Activated CD8-positive, alpha-beta T cell treated with anti-CD3 and anti-CD28 coated beads, Interleukin-2, amount 10 ng/mL, durations not matched to agents 7 days and 5 days (primary cell): ENCODE measurements at regions not wholly inside any gene's neighbourhood (a gene's known extent, or its start where the extent isn't known, plus 50 kb on each side); places are given as distances from the start of the nearest gene placed in this dataset.
"Not testable (repeated sequence)": the region's sequence is repeated elsewhere in the genome, so short reads cannot be mapped to it uniquely, and the experiment has no call there.

Experiments
- ATAC-seq: fragments of 150-1000 bp; cut with Tn5 transposase; one replicate; pipeline ENCODE4 v1.10.0; 2021; ENCODE audit warnings: moderate library complexity
- CTCF ChIA-PET: fragments of 350-600 bp; sonication (Branson Sonifier 250); formaldehyde crosslinking; loops from one replicate; lab custom pipeline; 2021; ENCODE audit warnings: antibody characterized with exemption; lab: Charles Lee
- POLR2A ChIA-PET: fragments of 350-600 bp; sonication (Branson Sonifier 250); formaldehyde crosslinking; loops from one replicate; lab custom pipeline; 2021; ENCODE audit warnings: antibody characterized with exemption; lab: Charles Lee
- DNase-seq: peaks from one replicate; pipeline ENCODE4 v3.0.0-alpha.2; 2020
- H3K27ac Mint-ChIP-seq: one replicate; pipeline ENCODE4 v1.8.0; 2021; ENCODE audit warnings: mild to moderate bottlenecking, mixed read lengths
- H3K27me3 Mint-ChIP-seq: one replicate; pipeline ENCODE4 v1.8.0; 2021; ENCODE audit warnings: low read depth, mixed read lengths
- H3K36me3 Mint-ChIP-seq: one replicate; pipeline ENCODE4 v1.8.0; 2021; ENCODE audit warnings: low read depth, mixed read lengths
- H3K4me1 Mint-ChIP-seq: one replicate; pipeline ENCODE4 v1.8.0; 2021; ENCODE audit warnings: low read depth, mixed read lengths
- H3K4me3 Mint-ChIP-seq: one replicate; pipeline ENCODE4 v1.8.0; 2021; ENCODE audit warnings: mild to moderate bottlenecking, mixed read lengths
- H3K9me3 Mint-ChIP-seq: one replicate; pipeline ENCODE4 v1.8.0; 2022; ENCODE audit warnings: mixed read lengths; ENCODE audit not compliant: insufficient read depth

GRCh38 chr6:2581611-2582010 lies 169.1 kb downstream of the MYLK4 start:
- no peaks in the 10 kb centered on the region for H3K36me3 Mint-ChIP-seq
- ATAC-seq = no peak
- H3K27me3 Mint-ChIP-seq = peaks cover 34% of the 10 kb centered on the region
- DNase-seq = no peak
- ChIA-PET CTCF (no interaction called here), POLR2A (no interaction called here)
- no peak overlapping the region for H3K4me3 Mint-ChIP-seq
- no peaks in the 10 kb centered on the region for H3K4me1 Mint-ChIP-seq
- H3K9me3 Mint-ChIP-seq = no peaks in the 10 kb centered on the region
- no peak overlapping the region for H3K27ac Mint-ChIP-seq

- Mint-ChIP-seq H3K4me3 (no peak overlapping the region), H3K27me3 (peaks cover 31% of the 10 kb centered on the region), H3K27ac (no peak overlapping the region), H3K4me1 (no peaks in the 10 kb centered on the region), H3K9me3 (no peaks in the 10 kb centered on the region), H3K36me3 (no peaks in the 10 kb centered on the region)
- DNase-seq = no peak
- ChIA-PET POLR2A (no interaction called here), CTCF (interaction anchor here (1.2 kb wide), 1 partner anchor 53 kb away, joined by 4 read pairs; no protein-coding TSS in a partner anchor)
- no peak for ATAC-seq
These were observed 169.7 kb downstream of the MYLK4 start for GRCh38 chr6:2581011-2581410.

GRCh38 chr6:2579804-2580570 lies 170.7 kb downstream of the MYLK4 start:
- Mint-ChIP-seq H3K4me1 (no peaks in the 10 kb centered on the region), H3K27ac (no peak overlapping the region)
- POLR2A ChIA-PET = no interaction called here

GRCh38 chr6:2579241-2579761 lies 171.4 kb downstream of the MYLK4 start:
- Mint-ChIP-seq H3K9me3 (no peaks in the 10 kb centered on the region), H3K27ac (no peak overlapping the region), H3K4me3 (no peak overlapping the region), H3K4me1 (no peaks in the 10 kb centered on the region), H3K27me3 (peaks cover 34% of the 10 kb centered on the region), H3K36me3 (no peaks in the 10 kb centered on the region)
- no peak for DNase-seq
- POLR2A ChIA-PET = no interaction called here
- CTCF ChIA-PET = no interaction called here
- ATAC-seq = no peak

More at GRCh38 chr6:2579804-2580570, 170.7 kb downstream of the MYLK4 start:
- Mint-ChIP-seq H3K36me3 (no peaks in the 10 kb centered on the region), H3K9me3 (no peaks in the 10 kb centered on the region), H3K27me3 (peaks cover 32% of the 10 kb centered on the region), H3K4me3 (no peak overlapping the region)
- DNase-seq (no peak), ATAC-seq (no peak)
- CTCF ChIA-PET = interaction anchor here (1.2 kb wide), 1 partner anchor 55 kb away, joined by 4 read pairs; no protein-coding TSS in a partner anchor

- no peak for ATAC-seq
- no peaks in the 10 kb centered on the region for H3K36me3 Mint-ChIP-seq
- H3K27ac Mint-ChIP-seq = no peak overlapping the region
- DNase-seq = no peak
- H3K27me3 Mint-ChIP-seq = peaks cover 35% of the 10 kb centered on the region
- H3K4me1 Mint-ChIP-seq = no peaks in the 10 kb centered on the region
- CTCF ChIA-PET = no interaction called here
- POLR2A ChIA-PET = no interaction called here
- H3K9me3 Mint-ChIP-seq = no peaks in the 10 kb centered on the region
- no peak overlapping the region for H3K4me3 Mint-ChIP-seq
These were observed 172.0 kb downstream of the MYLK4 start for GRCh38 chr6:2578767-2579166.

GRCh38 chr6:2576499-2576898 lies 174.2 kb downstream of the MYLK4 start:
- POLR2A ChIA-PET = no interaction called here
- DNase-seq = no peak
- CTCF ChIA-PET = no interaction called here

GRCh38 chr6:2575236-2575635 lies 175.5 kb downstream of the MYLK4 start:
- no peak for DNase-seq
- Mint-ChIP-seq H3K27ac (no peak overlapping the region), H3K4me1 (no peaks in the 10 kb centered on the region), H3K9me3 (no peaks in the 10 kb centered on the region), H3K4me3 (no peak overlapping the region), H3K36me3 (no peaks in the 10 kb centered on the region), H3K27me3 (peaks cover 25% of the 10 kb centered on the region)
- no peak for ATAC-seq
- CTCF ChIA-PET = no interaction called here
- POLR2A ChIA-PET = no interaction called here

More at GRCh38 chr6:2576499-2576898, 174.2 kb downstream of the MYLK4 start:
- H3K27ac Mint-ChIP-seq = no peak overlapping the region
- no peak for ATAC-seq
- no peaks in the 10 kb centered on the region for H3K4me1 Mint-ChIP-seq
- no peaks in the 10 kb centered on the region for H3K9me3 Mint-ChIP-seq
- H3K4me3 Mint-ChIP-seq = no peak overlapping the region
- H3K27me3 Mint-ChIP-seq = peaks cover 27% of the 10 kb centered on the region
- no peaks in the 10 kb centered on the region for H3K36me3 Mint-ChIP-seq

- peaks cover 26% of the 10 kb centered on the region for H3K27me3 Mint-ChIP-seq
These were observed 181.3 kb downstream of the MYLK4 start for GRCh38 chr6:2569420-2569819.

GRCh38 chr6:2566048-2566447 lies 184.7 kb downstream of the MYLK4 start:
- DNase-seq (no peak), ATAC-seq (no peak)
- H3K9me3 Mint-ChIP-seq = no peaks in the 10 kb centered on the region
- H3K4me3 Mint-ChIP-seq = no peak overlapping the region
- H3K36me3 Mint-ChIP-seq = no peaks in the 10 kb centered on the region
- ChIA-PET CTCF (no interaction called here), POLR2A (no interaction called here)
- peaks cover 36% of the 10 kb centered on the region for H3K27me3 Mint-ChIP-seq
- peaks cover 8% of the 10 kb centered on the region for H3K4me1 Mint-ChIP-seq
- no peak overlapping the region for H3K27ac Mint-ChIP-seq

More at GRCh38 chr6:2569420-2569819, 181.3 kb downstream of the MYLK4 start:
- H3K4me1 Mint-ChIP-seq, ATAC-seq, POLR2A ChIA-PET, H3K4me3 Mint-ChIP-seq, H3K27ac Mint-ChIP-seq, H3K9me3 Mint-ChIP-seq, CTCF ChIA-PET, H3K36me3 Mint-ChIP-seq, DNase-seq: not testable (repeated sequence)

- ChIA-PET CTCF (no interaction called here), POLR2A (no interaction called here)
- peaks cover 8% of the 10 kb centered on the region for H3K4me1 Mint-ChIP-seq
- DNase-seq (no peak), ATAC-seq (no peak)
- H3K9me3 Mint-ChIP-seq = no peaks in the 10 kb centered on the region
- peaks cover 40% of the 10 kb centered on the region for H3K27me3 Mint-ChIP-seq
- H3K27ac Mint-ChIP-seq = no peak overlapping the region
- no peaks in the 10 kb centered on the region for H3K36me3 Mint-ChIP-seq
- H3K4me3 Mint-ChIP-seq = no peak overlapping the region
These were observed 185.2 kb downstream of the MYLK4 start for GRCh38 chr6:2565499-2565898.

- no peak overlapping the region for H3K4me3 Mint-ChIP-seq
- no peak for DNase-seq
- ATAC-seq = peak; percentile 53
These were observed 187.1 kb downstream of the MYLK4 start for GRCh38 chr6:2563635-2564034.

GRCh38 chr6:2562721-2563451 lies 187.8 kb downstream of the MYLK4 start:
- ATAC-seq = no peak
- H3K4me1 Mint-ChIP-seq = peaks cover 8% of the 10 kb centered on the region
- ChIA-PET CTCF (interaction anchor here (0.8 kb wide), 1 partner anchor 39 kb away, joined by 3 read pairs; no protein-coding TSS in a partner anchor), POLR2A (no interaction called here)
- H3K4me3 Mint-ChIP-seq = no peak overlapping the region
- H3K36me3 Mint-ChIP-seq = no peaks in the 10 kb centered on the region
- H3K27me3 Mint-ChIP-seq = peaks cover 43% of the 10 kb centered on the region
- DNase-seq = no peak
- H3K27ac Mint-ChIP-seq = no peak overlapping the region
- H3K9me3 Mint-ChIP-seq = no peaks in the 10 kb centered on the region

More at GRCh38 chr6:2563635-2564034, 187.1 kb downstream of the MYLK4 start:
- H3K36me3 Mint-ChIP-seq = no peaks in the 10 kb centered on the region
- no peak overlapping the region for H3K27ac Mint-ChIP-seq
- POLR2A ChIA-PET = no interaction called here
- CTCF ChIA-PET = interaction anchor here (0.8 kb wide), 1 partner anchor 39 kb away, joined by 3 read pairs; no protein-coding TSS in a partner anchor
- peaks cover 8% of the 10 kb centered on the region for H3K4me1 Mint-ChIP-seq
- H3K9me3 Mint-ChIP-seq = no peaks in the 10 kb centered on the region
- H3K27me3 Mint-ChIP-seq = peaks cover 44% of the 10 kb centered on the region
